Stimulated activated CD4-positive, alpha-beta T cell treated with anti-CD3 and anti-CD28 coated beads, Interleukin-1b, Interleukin-23, amount 100 ng/mL, for 1 hour (primary cell): ENCODE measurements at regions not wholly inside any gene's neighbourhood (a gene's known extent, or its start where the extent isn't known, plus 50 kb on each side); places are given as distances from the start of the nearest gene placed in this dataset.
"Not testable (repeated sequence)": the region's sequence is repeated elsewhere in the genome, so short reads cannot be mapped to it uniquely, and the experiment has no call there.

Source experiments
- DNase-seq, 2 donors: peaks; one replicate each; pipeline ENCODE4 v3.0.0-alpha.2; 2020; ENCODE audit warnings: low read depth in 2 of 2

- no peak for DNase-seq
Measured at GRCh38 chr17:30586818-30587595, 109.8 kb downstream of the GOSR1 start.

- DNase-seq = no peak
Measured at GRCh38 chr17:30584810-30585209, 107.6 kb downstream of the GOSR1 start.

GRCh38 chr17:30580916-30581315 lies 103.7 kb downstream of the GOSR1 start:
- DNase-seq = no peak

GRCh38 chr17:30579610-30580315 lies 102.6 kb downstream of the GOSR1 start:
- DNase-seq = no peak

- DNase-seq = not testable (repeated sequence)
Measured at GRCh38 chr17:30578015-30578717, 101.0 kb downstream of the GOSR1 start.
